H1 (cell line): ENCODE measurements at regions not wholly inside any gene's neighbourhood (a gene's known extent, or its start where the extent isn't known, plus 50 kb on each side); places are given as distances from the start of the nearest gene placed in this dataset.

Source experiments
- RFX5 ChIP-seq: IDR thresholded peaks from 2 replicates; pipeline ENCODE4 v1.6.1; 2011; ENCODE audit warnings: low read depth, low read length, improper control_type of control experiment, borderline replicate concordance
- SIX5 ChIP-seq: IDR thresholded peaks from 2 replicates; pipeline ENCODE4 v1.6.1; 2011; ENCODE audit warnings: mild to moderate bottlenecking, low read depth, low read length

GRCh38 chr21:15455819-15456462, 273.8 kb upstream of the USP25 start (continued):
- TF ChIP-seq RFX5 (no peak), SIX5 (no peak)
